Mucosa of rectum (tissue), 2 donors: ENCODE measurements at regions not wholly inside any gene's neighbourhood (a gene's known extent, or its start where the extent isn't known, plus 50 kb on each side); places are given as distances from the start of the nearest gene placed in this dataset.

Source experiments
- H3K27ac ChIP-seq, 2 donors: one replicate each; pipeline ENCODE4 v1.7.0; 2013; ENCODE audit warnings: inconsistent platforms in 2 of 2, low read depth in 2 of 2, low read length in 2 of 2
- H3K27me3 ChIP-seq, 2 donors: one replicate each; pipeline ENCODE4 v1.7.0; 2013; ENCODE audit warnings: low read length in 2 of 2; ENCODE audit not compliant: control insufficient read depth in 2 of 2, insufficient read depth in 2 of 2
- H3K36me3 ChIP-seq, 2 donors: one replicate each; pipeline ENCODE4 v1.7.0; 2013; ENCODE audit warnings: low read length in 2 of 2; ENCODE audit not compliant: control insufficient read depth in 2 of 2, insufficient read depth in 2 of 2
- H3K4me1 ChIP-seq, 2 donors: one replicate each; pipeline ENCODE4 v1.7.0; 2013; ENCODE audit warnings: low read length in 2 of 2, mild to moderate bottlenecking in 1 of 2; ENCODE audit not compliant: control insufficient read depth in 2 of 2, insufficient read depth in 2 of 2
- H3K4me3 ChIP-seq, 2 donors: one replicate each; pipeline ENCODE4 v1.7.0; 2013; ENCODE audit warnings: low read length in 2 of 2
- H3K9ac ChIP-seq, 2 donors: one replicate each; pipeline ENCODE4 v1.7.0; 2013; ENCODE audit warnings: low read length in 2 of 2, low read depth in 1 of 2, mild to moderate bottlenecking in 1 of 2
- H3K9me3 ChIP-seq, 2 donors: one replicate each; pipeline ENCODE4 v1.7.0; 2013; ENCODE audit warnings: low read length in 2 of 2; ENCODE audit not compliant: control insufficient read depth in 2 of 2
- donor health status: healthy.
- donor health status: Normal muscosa, but diverticular disease.

DNA sequence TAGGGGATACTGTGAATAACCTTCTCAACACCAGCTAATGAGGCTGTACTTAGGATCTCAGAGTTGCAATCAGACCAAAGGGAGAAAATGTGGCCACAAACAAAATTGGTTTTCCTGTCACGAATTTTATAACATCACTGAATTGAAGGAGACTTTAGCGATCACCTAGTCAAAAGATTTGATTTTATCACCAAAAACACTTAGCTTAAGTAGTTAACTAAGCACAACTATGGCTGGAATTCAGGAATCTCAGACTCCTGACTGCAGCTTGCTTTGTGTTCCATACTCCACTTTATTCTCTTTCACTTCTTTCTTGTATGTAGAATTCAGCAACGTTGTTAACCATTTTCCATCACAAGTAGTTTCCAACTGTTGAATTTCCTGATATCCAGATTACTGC is 152.0 kb downstream of the SLC16A9 start:
- Histone ChIP-seq H3K36me3 (no peaks in the 10 kb centered on the region), H3K9ac (no peak overlapping the region), H3K27me3 (no peaks in the 10 kb centered on the region), H3K4me3 (no peak overlapping the region), H3K4me1 (no peaks in the 10 kb centered on the region), H3K9me3 (no peaks in the 10 kb centered on the region), H3K27ac (no peak overlapping the region)

DNA sequence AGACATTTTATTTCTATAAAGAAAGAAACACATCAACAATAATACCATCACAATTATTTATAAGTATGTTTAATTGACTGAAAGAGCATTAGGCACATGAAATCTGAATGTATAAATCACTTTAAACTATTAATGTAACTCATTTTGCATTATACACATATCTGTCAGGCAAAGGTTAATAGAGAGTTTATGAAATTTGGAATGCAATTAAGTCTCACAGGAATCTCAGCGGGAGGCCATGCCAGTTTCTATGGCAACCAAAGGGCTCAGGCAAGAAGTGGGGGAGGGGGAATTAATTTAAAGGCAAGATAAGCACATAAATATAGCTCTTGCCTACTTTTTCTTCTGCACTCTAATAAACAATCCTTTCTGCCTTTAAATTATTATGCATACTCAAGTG is 152.6 kb downstream of the SLC16A9 start:
- H3K9me3 ChIP-seq, result no peaks in the 10 kb centered on the region
- no peak overlapping the region for H3K4me3 ChIP-seq
- H3K4me1 ChIP-seq, result no peaks in the 10 kb centered on the region
- no peak overlapping the region for H3K9ac ChIP-seq
- no peaks in the 10 kb centered on the region for H3K27me3 ChIP-seq
- no peaks in the 10 kb centered on the region for H3K36me3 ChIP-seq
- H3K27ac ChIP-seq, result no peak overlapping the region

DNA sequence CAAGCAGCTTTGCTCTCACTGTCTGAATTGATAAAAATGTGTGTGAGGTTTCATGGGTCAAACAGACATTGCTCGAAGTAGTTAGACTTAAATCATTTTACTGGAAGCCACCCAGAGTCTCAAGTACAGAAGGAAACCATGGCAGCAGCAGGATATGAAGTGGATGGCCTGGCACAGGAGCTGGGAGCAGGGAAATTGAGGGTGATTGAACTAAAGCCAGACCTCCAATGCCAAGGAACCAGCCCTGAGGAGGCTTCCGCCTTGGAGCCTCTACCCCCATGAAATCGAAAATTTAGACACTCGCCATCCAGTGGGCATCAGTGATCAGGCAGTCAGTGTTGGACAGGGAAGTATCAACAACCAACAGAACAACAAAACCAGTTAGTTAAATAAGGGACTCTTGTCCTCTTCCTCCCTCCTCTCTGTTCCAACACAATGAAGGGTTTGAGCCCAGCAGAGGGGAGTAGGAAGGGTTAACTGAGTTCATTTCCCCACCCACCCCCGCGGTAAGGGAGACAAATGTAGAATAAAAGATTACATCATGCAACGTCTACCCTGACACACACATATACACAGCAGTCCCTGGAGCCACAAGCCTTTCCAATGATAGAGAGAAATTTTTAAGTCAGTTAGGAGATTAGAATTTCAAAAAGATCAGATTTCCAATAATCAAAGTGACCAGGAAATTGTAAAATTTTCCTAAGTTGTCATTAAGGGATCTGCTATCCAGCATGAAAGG is 156.3 kb downstream of the SLC16A9 start:
- Histone ChIP-seq H3K4me3 (no peak overlapping the region), H3K27me3 (no peaks in the 10 kb centered on the region), H3K27ac (no peak overlapping the region), H3K4me1 (no peaks in the 10 kb centered on the region), H3K9me3 (no peaks in the 10 kb centered on the region), H3K36me3 (no peaks in the 10 kb centered on the region), H3K9ac (no peak overlapping the region)

- H3K36me3 ChIP-seq, result no peaks in the 10 kb centered on the region
- no peaks in the 10 kb centered on the region for H3K27me3 ChIP-seq
- no peaks in the 10 kb centered on the region for H3K4me1 ChIP-seq
- H3K27ac ChIP-seq, result no peak overlapping the region
- no peaks in the 10 kb centered on the region for H3K9me3 ChIP-seq
- no peak overlapping the region for H3K9ac ChIP-seq
- H3K4me3 ChIP-seq, result no peak overlapping the region
Measured at GRCh38 chr10:59550061-59550460, 159.6 kb downstream of the SLC16A9 start.

- Histone ChIP-seq H3K9ac (no peak overlapping the region), H3K4me1 (peaks cover 0 to 3% of the 10 kb centered on the region in 2 donors), H3K27ac (no peak overlapping the region), H3K9me3 (no peaks in the 10 kb centered on the region), H3K27me3 (no peaks in the 10 kb centered on the region), H3K36me3 (no peaks in the 10 kb centered on the region), H3K4me3 (no peak overlapping the region)
Measured at GRCh38 chr10:59538623-59539022, 171.0 kb downstream of the SLC16A9 start.

GRCh38 chr10:59537501-59537900 is 172.1 kb downstream of the SLC16A9 start:
- Histone ChIP-seq H3K9me3 (no peaks in the 10 kb centered on the region), H3K4me1 (peaks cover 0 to 3% of the 10 kb centered on the region in 2 donors), H3K27me3 (no peaks in the 10 kb centered on the region), H3K36me3 (no peaks in the 10 kb centered on the region), H3K4me3 (no peak overlapping the region), H3K9ac (no peak overlapping the region), H3K27ac (no peak overlapping the region)

- Histone ChIP-seq H3K9ac (no peak overlapping the region), H3K4me3 (no peak overlapping the region), H3K27ac (peak overlapping the region; percentile 52 to 64), H3K4me1 (peaks cover 0 to 3% of the 10 kb centered on the region in 2 donors), H3K36me3 (no peaks in the 10 kb centered on the region), H3K27me3 (no peaks in the 10 kb centered on the region), H3K9me3 (no peaks in the 10 kb centered on the region)
Measured at GRCh38 chr10:59536167-59537014, 173.3 kb downstream of the SLC16A9 start.

- H3K27ac ChIP-seq, result no peak overlapping the region
- H3K4me3 ChIP-seq, result no peak overlapping the region
- no peaks in the 10 kb centered on the region for H3K36me3 ChIP-seq
- H3K9me3 ChIP-seq, result no peaks in the 10 kb centered on the region
- H3K9ac ChIP-seq, result no peak overlapping the region
- H3K27me3 ChIP-seq, result no peaks in the 10 kb centered on the region
- no peaks in the 10 kb centered on the region for H3K4me1 ChIP-seq
Measured at GRCh38 chr10:59524348-59524747, 162.0 kb upstream of the FAM13C start.

DNA sequence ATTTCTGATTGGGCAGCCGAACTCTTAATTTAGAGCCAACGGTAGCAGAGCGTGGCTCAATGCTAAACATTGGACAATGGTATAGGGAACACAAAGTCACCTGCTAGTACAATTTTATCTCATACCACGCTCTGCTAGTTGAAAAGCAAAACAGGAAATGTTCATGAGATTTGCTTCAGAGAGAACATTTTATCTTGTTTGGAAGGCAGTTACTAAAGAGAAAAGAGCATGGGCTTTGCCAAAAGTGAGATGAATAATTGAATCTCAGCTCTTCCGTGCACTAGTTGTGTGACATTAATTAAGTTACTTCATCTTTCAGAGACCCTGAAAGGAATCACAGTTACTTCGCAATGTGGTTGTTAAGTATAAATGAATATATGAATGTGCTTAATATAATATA is 161.5 kb upstream of the FAM13C start:
- H3K4me3 ChIP-seq, result no peak overlapping the region
- H3K36me3 ChIP-seq, result no peaks in the 10 kb centered on the region
- no peak overlapping the region for H3K27ac ChIP-seq
- no peaks in the 10 kb centered on the region for H3K4me1 ChIP-seq
- H3K9me3 ChIP-seq, result no peaks in the 10 kb centered on the region
- H3K27me3 ChIP-seq, result no peaks in the 10 kb centered on the region
- no peak overlapping the region for H3K9ac ChIP-seq

GRCh38 chr10:59517996-59518395 is 155.6 kb upstream of the FAM13C start:
- no peaks in the 10 kb centered on the region for H3K9me3 ChIP-seq
- H3K36me3 ChIP-seq, result no peaks in the 10 kb centered on the region
- H3K4me1 ChIP-seq, result no peaks in the 10 kb centered on the region
- no peaks in the 10 kb centered on the region for H3K27me3 ChIP-seq
- no peak overlapping the region for H3K27ac ChIP-seq
- no peak overlapping the region for H3K4me3 ChIP-seq
- no peak overlapping the region for H3K9ac ChIP-seq
